ENCODE measurements at regions not wholly inside any gene's neighbourhood (a gene's known extent, or its start where the extent isn't known, plus 50 kb on each side); places are given as distances from the start of the nearest gene placed in this dataset.

GRCh38 chr3:63029326-63029725, 154.1 kb upstream of the CADPS start:
- TF ChIP-seq, protein P1, sequence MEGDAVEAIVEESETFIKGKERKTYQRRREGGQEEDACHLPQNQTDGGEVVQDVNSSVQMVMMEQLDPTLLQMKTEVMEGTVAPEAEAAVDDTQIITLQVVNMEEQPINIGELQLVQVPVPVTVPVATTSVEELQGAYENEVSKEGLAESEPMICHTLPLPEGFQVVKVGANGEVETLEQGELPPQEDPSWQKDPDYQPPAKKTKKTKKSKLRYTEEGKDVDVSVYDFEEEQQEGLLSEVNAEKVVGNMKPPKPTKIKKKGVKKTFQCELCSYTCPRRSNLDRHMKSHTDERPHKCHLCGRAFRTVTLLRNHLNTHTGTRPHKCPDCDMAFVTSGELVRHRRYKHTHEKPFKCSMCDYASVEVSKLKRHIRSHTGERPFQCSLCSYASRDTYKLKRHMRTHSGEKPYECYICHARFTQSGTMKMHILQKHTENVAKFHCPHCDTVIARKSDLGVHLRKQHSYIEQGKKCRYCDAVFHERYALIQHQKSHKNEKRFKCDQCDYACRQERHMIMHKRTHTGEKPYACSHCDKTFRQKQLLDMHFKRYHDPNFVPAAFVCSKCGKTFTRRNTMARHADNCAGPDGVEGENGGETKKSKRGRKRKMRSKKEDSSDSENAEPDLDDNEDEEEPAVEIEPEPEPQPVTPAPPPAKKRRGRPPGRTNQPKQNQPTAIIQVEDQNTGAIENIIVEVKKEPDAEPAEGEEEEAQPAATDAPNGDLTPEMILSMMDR (IDR thresholded peaks at IDR 0.05) = no peak

- TF ChIP-seq, protein P1 (IDR thresholded peaks at IDR 0.05) = no peak
Measured at GRCh38 chr3:63029921-63030320, 154.7 kb upstream of the CADPS start.

- TF ChIP-seq, protein P1 (IDR thresholded peaks at IDR 0.05) = no peak
Measured at GRCh38 chr3:63030666-63031065, 155.4 kb upstream of the CADPS start.

GRCh38 chr3:63032881-63033280, 157.7 kb upstream of the CADPS start:
- TF ChIP-seq, protein P1 (IDR thresholded peaks at IDR 0.05) = no peak

DNA sequence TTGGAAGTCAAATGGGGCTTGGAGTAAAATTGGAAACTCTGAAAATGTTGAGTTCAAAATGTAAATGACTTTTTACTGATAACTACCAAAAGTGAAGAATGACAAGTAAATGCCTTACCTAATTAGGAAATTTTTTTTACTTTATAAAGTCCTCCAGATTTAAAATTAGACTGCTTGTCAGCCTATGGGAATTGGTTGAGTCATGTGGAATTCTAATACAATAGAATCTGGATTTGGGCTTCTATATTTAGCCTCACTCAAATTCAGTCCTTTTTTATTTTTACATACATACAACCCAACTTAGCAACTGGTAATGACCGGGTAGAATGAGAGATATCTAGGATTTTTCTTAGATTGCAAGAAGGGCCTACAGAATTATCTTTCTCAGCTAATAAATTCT, 158.9 kb upstream of the CADPS start:
- TF ChIP-seq, protein P1 (IDR thresholded peaks at IDR 0.05) = no peak

DNA sequence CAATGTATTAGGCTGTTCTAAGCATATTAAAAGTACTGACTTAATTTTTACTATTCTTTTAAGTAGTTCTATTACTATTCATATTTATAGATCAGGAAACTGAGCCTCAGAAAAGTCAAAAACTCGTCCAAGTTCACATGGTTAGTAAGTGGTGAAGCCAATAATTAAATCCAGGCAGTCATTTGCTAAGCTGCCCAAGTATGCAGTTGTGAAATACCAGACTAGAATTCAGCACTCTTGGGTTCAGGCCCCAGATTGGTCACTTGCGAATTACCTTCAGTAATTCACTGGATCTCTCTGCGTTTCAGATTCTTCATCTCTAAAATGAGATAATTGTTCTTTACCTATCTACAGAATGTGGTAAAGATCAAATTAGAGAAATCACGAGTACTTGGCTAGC, 161.9 kb upstream of the CADPS start:
- TF ChIP-seq, protein P1 (IDR thresholded peaks at IDR 0.05) = no peak

DNA sequence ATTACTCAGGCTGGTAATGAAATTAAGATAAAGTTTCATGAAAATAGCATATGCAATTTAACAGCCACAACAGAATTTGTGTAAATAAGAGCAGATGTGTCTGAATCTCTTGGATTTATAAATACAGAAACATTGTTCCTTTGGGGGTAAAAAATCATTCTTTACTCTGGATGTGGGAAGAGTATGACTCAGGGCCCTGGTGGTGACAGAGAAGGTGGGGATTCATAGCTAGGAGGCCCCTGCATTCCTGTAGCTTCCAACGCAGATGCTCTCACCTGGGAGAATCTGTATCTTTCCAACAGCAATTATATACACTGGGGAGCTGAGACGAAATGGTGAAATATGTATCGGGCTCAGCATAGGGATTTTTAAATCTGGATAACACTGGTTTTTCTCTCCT, 167.6 kb upstream of the CADPS start:
- TF ChIP-seq, protein P1 (IDR thresholded peaks at IDR 0.05) = no peak

DNA sequence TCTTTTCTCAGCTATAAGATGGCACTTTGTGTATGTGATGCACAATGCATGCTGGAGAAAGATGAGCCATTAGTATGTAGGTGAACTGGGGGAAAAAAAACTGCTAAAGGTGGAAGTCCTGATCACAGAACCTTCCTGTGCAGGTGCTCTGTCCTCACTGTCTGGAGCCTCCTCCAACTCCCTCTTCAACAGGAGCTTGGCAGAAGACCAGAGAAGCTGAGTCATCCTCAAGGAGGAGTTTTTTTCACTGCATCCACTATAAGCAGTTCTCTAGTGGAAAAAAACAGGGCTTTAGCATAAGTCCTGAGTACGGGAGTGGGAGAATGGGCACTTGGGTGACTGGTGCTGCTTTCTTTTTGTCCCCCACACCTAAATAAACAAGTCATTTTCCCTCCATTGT, 168.4 kb upstream of the CADPS start:
- TF ChIP-seq, protein P1 (IDR thresholded peaks at IDR 0.05) = no peak
